Activated CD8-positive, alpha-beta T cell treated with anti-CD3 and anti-CD28 coated beads, Interleukin-2, amount 10 ng/mL, durations not matched to agents 7 days and 5 days (primary cell): ENCODE measurements at regions not wholly inside any gene's neighbourhood (a gene's known extent, or its start where the extent isn't known, plus 50 kb on each side); places are given as distances from the start of the nearest gene placed in this dataset.
"Not testable (repeated sequence)": the region's sequence is repeated elsewhere in the genome, so short reads cannot be mapped to it uniquely, and the experiment has no call there.

Source experiments
- ATAC-seq: fragments of 150-1000 bp; cut with Tn5 transposase; one replicate; pipeline ENCODE4 v1.10.0; 2021; ENCODE audit warnings: moderate library complexity
- CTCF ChIA-PET: fragments of 350-600 bp; sonication (Branson Sonifier 250); formaldehyde crosslinking; loops from one replicate; lab custom pipeline; 2021; ENCODE audit warnings: antibody characterized with exemption; lab: Charles Lee
- POLR2A ChIA-PET: fragments of 350-600 bp; sonication (Branson Sonifier 250); formaldehyde crosslinking; loops from one replicate; lab custom pipeline; 2021; ENCODE audit warnings: antibody characterized with exemption; lab: Charles Lee
- DNase-seq: peaks from one replicate; pipeline ENCODE4 v3.0.0-alpha.2; 2020
- H3K27ac Mint-ChIP-seq: one replicate; pipeline ENCODE4 v1.8.0; 2021; ENCODE audit warnings: mild to moderate bottlenecking, mixed read lengths
- H3K27me3 Mint-ChIP-seq: one replicate; pipeline ENCODE4 v1.8.0; 2021; ENCODE audit warnings: low read depth, mixed read lengths
- H3K36me3 Mint-ChIP-seq: one replicate; pipeline ENCODE4 v1.8.0; 2021; ENCODE audit warnings: low read depth, mixed read lengths
- H3K4me1 Mint-ChIP-seq: one replicate; pipeline ENCODE4 v1.8.0; 2021; ENCODE audit warnings: low read depth, mixed read lengths
- H3K4me3 Mint-ChIP-seq: one replicate; pipeline ENCODE4 v1.8.0; 2021; ENCODE audit warnings: mild to moderate bottlenecking, mixed read lengths
- H3K9me3 Mint-ChIP-seq: one replicate; pipeline ENCODE4 v1.8.0; 2022; ENCODE audit warnings: mixed read lengths; ENCODE audit not compliant: insufficient read depth

DNA sequence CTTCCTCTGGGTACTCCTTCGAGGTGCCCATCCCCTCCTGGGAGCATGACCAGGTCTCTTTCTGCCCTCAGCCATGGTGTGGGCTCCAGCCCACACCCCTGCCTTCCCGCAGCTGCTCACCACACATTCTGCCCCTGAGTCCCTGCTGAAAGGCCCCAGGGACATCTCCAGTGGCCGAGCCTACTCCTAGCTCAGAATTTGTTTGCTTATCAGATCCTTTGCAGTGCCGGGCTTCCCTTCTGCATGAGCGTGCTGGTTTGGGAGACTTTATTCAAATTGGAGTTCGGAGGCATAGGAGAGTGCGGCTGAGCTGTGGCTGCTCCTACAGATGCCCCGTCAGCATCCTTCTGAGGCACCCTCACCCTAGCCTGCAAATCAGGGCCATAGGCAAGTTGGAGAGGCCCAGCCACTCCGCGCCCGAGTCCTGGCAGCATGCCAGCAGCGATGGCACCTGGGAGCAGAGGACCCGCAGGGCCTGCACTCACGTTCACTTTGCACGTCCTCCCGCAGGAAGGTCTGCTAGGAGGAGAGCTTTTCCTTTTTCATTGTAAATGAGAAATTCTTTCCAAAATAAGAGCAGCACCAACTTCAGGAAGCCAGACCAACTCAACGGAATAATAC, 327.3 kb downstream of the QKI start:
- Mint-ChIP-seq H3K4me1 (no peaks in the 10 kb centered on the region), H3K27ac (no peak overlapping the region), H3K4me3 (no peak overlapping the region), H3K27me3 (peaks cover 5% of the 10 kb centered on the region), H3K9me3 (no peaks in the 10 kb centered on the region), H3K36me3 (no peaks in the 10 kb centered on the region)
- no peak for DNase-seq
- ATAC-seq: no peak
- CTCF ChIA-PET: no interaction called here
- POLR2A ChIA-PET: no interaction called here

DNA sequence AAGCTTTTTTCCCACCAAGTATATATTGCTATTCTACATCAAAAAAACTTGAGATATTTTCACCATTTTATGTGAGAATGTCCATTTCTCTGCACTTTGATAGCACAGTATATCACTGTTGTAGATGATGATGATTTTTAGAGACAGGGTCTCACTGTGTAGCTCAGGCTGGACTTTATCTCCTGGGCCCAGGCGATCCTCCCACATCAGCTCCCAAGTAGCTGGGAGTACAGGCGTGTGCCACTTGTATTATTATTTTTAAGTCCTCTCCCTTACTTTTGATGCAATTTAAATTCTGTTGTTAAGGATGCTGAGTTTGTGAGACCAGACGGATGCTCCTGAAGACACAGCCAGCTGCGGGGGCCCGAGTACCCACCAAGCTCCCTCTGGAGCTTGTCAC, 326.8 kb downstream of the QKI start:
- H3K27me3 Mint-ChIP-seq: peaks cover 8% of the 10 kb centered on the region
- no peak overlapping the region for H3K4me3 Mint-ChIP-seq
- POLR2A ChIA-PET: no interaction called here
- H3K36me3 Mint-ChIP-seq: no peaks in the 10 kb centered on the region
- H3K27ac Mint-ChIP-seq: no peak overlapping the region
- ATAC-seq: no peak
- DNase-seq: no peak
- CTCF ChIA-PET: no interaction called here
- no peaks in the 10 kb centered on the region for H3K9me3 Mint-ChIP-seq
- H3K4me1 Mint-ChIP-seq: no peaks in the 10 kb centered on the region

GRCh38 chr6:163739966-163740365, 325.4 kb downstream of the QKI start:
- no peak for ATAC-seq
- no peak overlapping the region for H3K27ac Mint-ChIP-seq
- DNase-seq: no peak
- H3K4me3 Mint-ChIP-seq: no peak overlapping the region
- ChIA-PET POLR2A (no interaction called here), CTCF (no interaction called here)
- no peaks in the 10 kb centered on the region for H3K4me1 Mint-ChIP-seq
- no peaks in the 10 kb centered on the region for H3K9me3 Mint-ChIP-seq
- H3K27me3 Mint-ChIP-seq: peaks cover 13% of the 10 kb centered on the region
- H3K36me3 Mint-ChIP-seq: no peaks in the 10 kb centered on the region

DNA sequence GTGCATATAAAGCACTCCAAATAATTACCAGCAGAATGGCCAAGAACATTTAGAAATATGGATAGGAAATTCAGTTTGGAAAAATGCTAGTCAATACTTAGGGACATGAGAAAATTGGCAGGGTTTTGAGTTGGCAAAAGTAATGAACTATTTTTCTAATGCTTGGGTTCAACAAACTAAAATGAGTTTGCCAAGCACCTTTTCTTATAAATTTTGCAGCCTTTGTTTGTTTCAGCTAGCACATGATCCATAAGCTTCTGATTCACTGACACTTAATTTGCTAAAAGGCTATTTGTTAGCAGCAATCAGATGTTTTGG, 324.8 kb downstream of the QKI start:
- ChIA-PET CTCF (no interaction called here), POLR2A (no interaction called here)
- Mint-ChIP-seq H3K36me3 (no peaks in the 10 kb centered on the region), H3K4me1 (no peaks in the 10 kb centered on the region), H3K4me3 (no peak overlapping the region), H3K9me3 (no peaks in the 10 kb centered on the region), H3K27me3 (peaks cover 14% of the 10 kb centered on the region), H3K27ac (no peak overlapping the region)
- ATAC-seq (no peak), DNase-seq (no peak)

GRCh38 chr6:163738725-163739407, 324.3 kb downstream of the QKI start:
- Mint-ChIP-seq H3K36me3 (no peaks in the 10 kb centered on the region), H3K4me3 (no peak overlapping the region), H3K9me3 (no peaks in the 10 kb centered on the region), H3K27me3 (peaks cover 14% of the 10 kb centered on the region), H3K27ac (no peak overlapping the region), H3K4me1 (no peaks in the 10 kb centered on the region)
- POLR2A ChIA-PET: interaction anchor here (0.6 kb wide), 1 partner anchor 21 kb away, joined by 3 read pairs; no protein-coding TSS in a partner anchor
- ATAC-seq (no peak), DNase-seq (no peak)
- CTCF ChIA-PET: no interaction called here

DNA sequence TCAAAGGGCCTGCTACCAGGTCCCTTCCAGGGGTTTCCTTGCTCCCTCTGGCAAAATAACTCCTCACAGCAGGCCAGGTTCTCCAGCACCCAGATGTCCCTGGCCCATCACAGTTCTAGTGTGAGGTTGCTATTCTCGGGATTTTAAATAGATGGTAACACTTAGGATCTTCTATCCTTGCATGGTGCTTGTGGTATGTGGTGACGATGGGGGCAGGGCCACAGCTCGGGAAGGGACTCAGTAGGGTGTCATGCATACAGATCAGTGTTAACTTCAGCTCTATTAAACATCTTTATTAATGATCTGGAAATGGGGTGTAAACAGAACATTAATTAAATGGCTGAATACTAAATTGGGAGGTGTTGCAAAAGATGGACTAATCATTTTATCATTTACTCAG, 323.8 kb downstream of the QKI start:
- H3K27me3 Mint-ChIP-seq: peaks cover 16% of the 10 kb centered on the region
- H3K4me3 Mint-ChIP-seq: no peak overlapping the region
- no peaks in the 10 kb centered on the region for H3K4me1 Mint-ChIP-seq
- ATAC-seq: no peak
- no peaks in the 10 kb centered on the region for H3K9me3 Mint-ChIP-seq
- POLR2A ChIA-PET: interaction anchor here (0.6 kb wide), 1 partner anchor 22 kb away, joined by 3 read pairs; no protein-coding TSS in a partner anchor
- no peaks in the 10 kb centered on the region for H3K36me3 Mint-ChIP-seq
- CTCF ChIA-PET: no interaction called here
- DNase-seq: no peak
- H3K27ac Mint-ChIP-seq: no peak overlapping the region

- H3K36me3 Mint-ChIP-seq: no peaks in the 10 kb centered on the region
- H3K27ac Mint-ChIP-seq: no peak overlapping the region
- ChIA-PET POLR2A (no interaction called here), CTCF (no interaction called here)
- ATAC-seq: no peak
- no peak for DNase-seq
- H3K4me1 Mint-ChIP-seq: no peaks in the 10 kb centered on the region
- no peak overlapping the region for H3K4me3 Mint-ChIP-seq
- no peaks in the 10 kb centered on the region for H3K9me3 Mint-ChIP-seq
- H3K27me3 Mint-ChIP-seq: peaks cover 16% of the 10 kb centered on the region
Measured at GRCh38 chr6:163735076-163735475, 320.6 kb downstream of the QKI start.

DNA sequence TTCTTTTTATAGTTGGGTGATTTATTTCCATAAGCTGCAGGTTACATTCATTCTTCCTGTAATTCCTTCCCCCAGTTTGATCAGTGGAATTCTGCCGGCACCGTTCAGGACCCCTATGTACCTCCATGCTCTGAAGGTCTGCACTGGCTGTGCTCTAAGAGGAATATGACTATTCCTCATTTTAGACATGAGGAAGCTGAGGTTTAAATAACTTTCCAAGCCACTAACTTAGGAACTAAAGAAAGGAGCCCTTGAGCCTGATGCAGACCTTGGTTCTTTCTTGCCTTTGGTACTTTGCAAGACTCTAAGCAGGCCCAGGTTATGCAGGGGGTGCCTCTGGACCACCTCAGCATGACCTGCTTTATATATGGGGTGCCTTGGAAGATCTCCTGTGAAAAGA, 318.5 kb downstream of the QKI start:
- CTCF ChIA-PET: no interaction called here
- POLR2A ChIA-PET: no interaction called here
- DNase-seq: no peak
- Mint-ChIP-seq H3K4me3 (no peak overlapping the region), H3K27ac (no peak overlapping the region), H3K27me3 (peaks cover 11% of the 10 kb centered on the region), H3K4me1 (no peaks in the 10 kb centered on the region), H3K9me3 (no peaks in the 10 kb centered on the region), H3K36me3 (no peaks in the 10 kb centered on the region)
- ATAC-seq: no peak

- Mint-ChIP-seq H3K9me3 (no peaks in the 10 kb centered on the region), H3K36me3 (no peaks in the 10 kb centered on the region), H3K4me3 (no peak overlapping the region), H3K27ac (no peak overlapping the region), H3K27me3 (peaks cover 11% of the 10 kb centered on the region), H3K4me1 (no peaks in the 10 kb centered on the region)
- ATAC-seq: no peak
- ChIA-PET CTCF (no interaction called here), POLR2A (no interaction called here)
- no peak for DNase-seq
Measured at GRCh38 chr6:163732479-163732878, 318.0 kb downstream of the QKI start.

DNA sequence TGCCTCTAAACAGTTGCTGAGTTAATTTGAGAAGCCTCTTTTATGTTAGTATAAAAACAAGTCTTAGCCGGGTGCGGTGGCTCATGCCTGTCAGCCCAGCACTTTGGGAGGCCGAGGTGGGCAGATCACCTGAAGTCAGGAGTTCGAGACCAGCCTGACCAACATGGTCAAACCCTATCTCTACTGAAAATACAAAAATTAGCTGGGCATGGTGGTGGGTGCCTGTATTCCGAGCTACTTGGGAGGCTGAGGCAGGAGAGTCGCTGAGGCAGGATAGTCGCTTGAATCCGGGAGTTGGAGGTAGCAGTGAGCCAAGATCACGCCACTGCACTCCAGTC, 317.5 kb downstream of the QKI start:
- H3K4me1 Mint-ChIP-seq, CTCF ChIA-PET, DNase-seq, H3K27ac Mint-ChIP-seq, H3K4me3 Mint-ChIP-seq, ATAC-seq, H3K9me3 Mint-ChIP-seq, H3K36me3 Mint-ChIP-seq, POLR2A ChIA-PET: not testable (repeated sequence)
- peaks cover 11% of the 10 kb centered on the region for H3K27me3 Mint-ChIP-seq

DNA sequence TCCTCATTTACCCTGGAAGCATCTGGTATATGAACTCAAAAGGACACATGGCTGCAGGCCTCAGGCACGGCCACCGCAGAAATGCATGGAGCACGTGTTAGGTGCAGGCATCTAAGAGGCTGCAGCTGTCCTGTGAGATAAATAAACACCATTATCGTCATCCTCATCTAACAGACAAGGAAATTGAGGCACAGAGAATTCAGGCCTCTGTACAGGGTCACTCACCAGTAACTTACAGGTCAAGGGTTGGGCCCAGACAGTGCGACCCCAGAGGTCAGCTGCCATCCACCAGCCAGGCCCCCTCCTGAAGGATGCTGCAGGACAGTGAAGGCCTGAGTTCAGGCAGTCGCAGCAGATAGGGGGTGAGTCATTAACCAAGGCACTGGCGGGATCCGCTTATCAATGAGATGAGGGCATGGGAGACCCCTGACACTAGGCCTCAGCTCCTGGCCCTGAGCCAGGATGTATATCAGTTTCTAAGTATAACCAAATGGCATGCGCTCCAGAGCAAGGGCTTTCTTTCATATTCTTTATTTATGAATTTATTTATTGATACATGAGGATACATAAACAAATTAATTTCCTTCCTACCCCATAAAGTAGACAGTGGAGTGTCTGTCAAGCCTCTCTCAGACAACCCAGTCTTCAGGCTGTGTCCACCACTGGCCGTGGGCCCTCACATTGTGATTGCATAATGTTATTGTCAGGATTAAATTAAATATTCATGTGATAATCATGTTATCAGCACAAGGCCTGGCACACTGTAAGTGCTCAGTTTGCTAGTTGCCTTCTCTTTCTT, 316.9 kb downstream of the QKI start:
- DNase-seq (no peak), ATAC-seq (no peak)
- CTCF ChIA-PET: no interaction called here
- POLR2A ChIA-PET: no interaction called here
- no peak overlapping the region for H3K27ac Mint-ChIP-seq
- no peak overlapping the region for H3K4me3 Mint-ChIP-seq
- H3K27me3 Mint-ChIP-seq: peaks cover 8% of the 10 kb centered on the region
- no peaks in the 10 kb centered on the region for H3K9me3 Mint-ChIP-seq
- H3K36me3 Mint-ChIP-seq: no peaks in the 10 kb centered on the region
- no peaks in the 10 kb centered on the region for H3K4me1 Mint-ChIP-seq
